ENCODE measurements at regions not wholly inside any gene's neighbourhood (a gene's known extent, or its start where the extent isn't known, plus 50 kb on each side); places are given as distances from the start of the nearest gene placed in this dataset.
"Not testable (repeated sequence)": the region's sequence is repeated elsewhere in the genome, so short reads cannot be mapped to it uniquely, and the experiment has no call there.

GRCh38 chr4:134621715-134622114 is 420.1 kb upstream of the PABPC4L start:
- not testable (repeated sequence) for TF ChIP-seq CTCF (IDR thresholded peaks at IDR 0.05); PHF8 (IDR thresholded peaks at IDR 0.05; ENCODE audit: borderline replicate concordance, low read depth); POLR2A (IDR thresholded peaks at IDR 0.05; ENCODE audit: low read length); REST (IDR thresholded peaks at IDR 0.05); CHD4 (IDR thresholded peaks at IDR 0.05; ENCODE audit: borderline replicate concordance)

Measured in A549 (cell line).